A549 (cell line): ENCODE measurements at regions not wholly inside any gene's neighbourhood (a gene's known extent, or its start where the extent isn't known, plus 50 kb on each side); places are given as distances from the start of the nearest gene placed in this dataset.
A peak's percentile ranks its signal among the peaks of the same experiment; 100 is the strongest.

Experiments
- ATAC-seq, 2 experiments: fragments of 200-7000 bp in 1 of 2; fragments of >200 bp in 1 of 2; cut with Nextera tagmentation in 1 of 2; cut with Tn5 transposase in 1 of 2; 3 replicates each; pipeline versions ENCODE4 v1.8.0 to v1.9.1; 2018 to 2020; ENCODE audit warnings: mild to moderate bottlenecking in 1 of 2, moderate library complexity in 1 of 2
- CTCF ChIA-PET: fragments of 300-600 bp; sonication (Branson Sonifier 250); formaldehyde crosslinking; extraction: SDS; loops from one replicate; lab custom pipeline; 2021; ENCODE audit warnings: antibody characterized with exemption, inconsistent platforms; lab: Yijun Ruan, JAX
- POLR2A ChIA-PET: fragments of 350-600 bp; formaldehyde crosslinking; extraction: SDS; loops from one replicate; lab custom pipeline; 2021; ENCODE audit warnings: antibody characterized with exemption, inconsistent platforms; lab: Yijun Ruan, JAX
- DNase-seq, 2 experiments: peaks; one replicate each; pipeline versions ENCODE4 v3.0.0 to v3.0.0-alpha.2; 2011 to 2016; ENCODE audit warnings: low read depth in 1 of 2, low spot score in 1 of 2
- FAIRE-seq: peaks from 2 replicates; lab custom pipeline; 2011; peaks lifted over from hg19 to GRCh38; lab: Jason Lieb, UNC
- H3K27ac ChIP-seq, 2 experiments: fragments of >200 bp; sonication (Bioruptor Twin); formaldehyde crosslinking; 3 replicates each; pipeline ENCODE4 v1.5.1; 2016 to 2017
- H3K4me1 ChIP-seq: fragments of >200 bp; sonication (Bioruptor Twin); formaldehyde crosslinking; 3 replicates; pipeline ENCODE4 v1.6.1; 2016
- H3K4me2 ChIP-seq: fragments of >200 bp; sonication (Bioruptor Twin); formaldehyde crosslinking; 3 replicates; pipeline ENCODE4 v1.6.1; 2016
- H3K4me3 ChIP-seq: fragments of >200 bp; sonication (Bioruptor Twin); formaldehyde crosslinking; 3 replicates; pipeline ENCODE4 v1.5.1; 2016
- H3K9me3 ChIP-seq: fragments of >200 bp; sonication (Bioruptor Twin); formaldehyde crosslinking; 3 replicates; pipeline ENCODE4 v1.6.1; 2016
- CEBPB ChIP-seq, 2 experiments: fragments of >200 bp in 1 of 2; sonication (Bioruptor Twin) in 1 of 2; formaldehyde crosslinking in 1 of 2; IDR thresholded peaks; 2 replicates each; pipeline ENCODE4 v1.6.1; 2012 to 2016
- EHF ChIP-seq: fragments of 250-450 bp; sonication (Bioruptor Pico); IDR thresholded peaks from 2 replicates; pipeline ENCODE4 v1.5.0; 2020; ENCODE audit warnings: mild to moderate bottlenecking
- EHMT2 ChIP-seq: fragments of 200-600 bp; sonication (generic); IDR thresholded peaks from 2 replicates; pipeline ENCODE4 v1.6.1; 2016; ENCODE audit warnings: antibody characterized with exemption, low read depth, mild to moderate bottlenecking, moderate library complexity
- ESRRA ChIP-seq: fragments of 150-350 bp; IDR thresholded peaks from 2 replicates; pipeline ENCODE4 v1.6.1; 2014; ENCODE audit warnings: mild to moderate bottlenecking, low read length, borderline replicate concordance
- FOXS1 ChIP-seq: fragments of 250-450 bp; sonication (Bioruptor Pico); IDR thresholded peaks from 2 replicates; pipeline ENCODE4 v1.5.0; 2020; ENCODE audit warnings: mild to moderate bottlenecking, moderate library complexity
- GATA3 ChIP-seq: IDR thresholded peaks from 2 replicates; pipeline ENCODE4 v1.6.1; 2012; ENCODE audit warnings: borderline replicate concordance
- HDAC2 ChIP-seq: fragments of 200-600 bp; sonication (generic); IDR thresholded peaks from 2 replicates; pipeline ENCODE4 v1.6.1; 2016
- HEYL ChIP-seq: fragments of 250-450 bp; sonication (Bioruptor Pico); IDR thresholded peaks from 2 replicates; pipeline ENCODE4 v1.8.0; 2021; ENCODE audit warnings: mild to moderate bottlenecking, moderate library complexity
- HOXA7 ChIP-seq: fragments of 250-450 bp; sonication (Bioruptor Pico); IDR thresholded peaks from 2 replicates; pipeline ENCODE4 v1.5.0; 2020; ENCODE audit warnings: mild to moderate bottlenecking, moderate library complexity
- JUN ChIP-seq, 2 experiments: fragments of >200 bp; sonication (Bioruptor Twin); formaldehyde crosslinking; IDR thresholded peaks; 2 replicates in 1 of 2; 3 replicates in 1 of 2; pipeline ENCODE4 v1.6.1; 2016 to 2017
- KDM1A ChIP-seq: fragments of 200-600 bp; sonication (generic); IDR thresholded peaks from 2 replicates; pipeline ENCODE4 v1.6.1; 2016; ENCODE audit warnings: low read depth, mild to moderate bottlenecking
- MYC ChIP-seq: IDR thresholded peaks from 2 replicates; pipeline ENCODE4 v1.6.1; 2012; ENCODE audit warnings: mild to moderate bottlenecking, inconsistent platforms, low read length, improper control_type of control experiment, borderline replicate concordance
- NR3C1 ChIP-seq: fragments of >200 bp; sonication (Bioruptor Twin); formaldehyde crosslinking; IDR thresholded peaks from 3 replicates; pipeline ENCODE4 v1.6.1; 2017
- POLR2A ChIP-seq: IDR thresholded peaks from 2 replicates; pipeline ENCODE4 v1.6.1; 2012; ENCODE audit warnings: mild to moderate bottlenecking, low read length
- POLR2AphosphoS2 ChIP-seq: conservative IDR thresholded peaks from 2 replicates; pipeline ENCODE4 v1.6.1; 2012; ENCODE audit warnings: low read length, improper control_type of control experiment, inconsistent platforms
- RAD21 ChIP-seq, 2 experiments: fragments of >200 bp in 1 of 2; sonication (Bioruptor Twin) in 1 of 2; formaldehyde crosslinking in 1 of 2; IDR thresholded peaks in 1 of 2; conservative IDR thresholded peaks in 1 of 2; 2 replicates in 1 of 2; 3 replicates in 1 of 2; pipeline ENCODE4 v1.6.1; 2012 to 2018; ENCODE audit warnings: inconsistent platforms in 1 of 2
- RCOR1 ChIP-seq: fragments of 150-350 bp; IDR thresholded peaks from 2 replicates; pipeline ENCODE4 v1.6.1; 2014; ENCODE audit warnings: antibody characterized with exemption, low read length, low read depth
- SMC3 ChIP-seq: fragments of >200 bp; sonication (Bioruptor Twin); formaldehyde crosslinking; IDR thresholded peaks from 3 replicates; pipeline ENCODE4 v1.6.1; 2018; ENCODE audit warnings: inconsistent platforms
- ZC3H11A ChIP-seq: fragments of 450-650 bp; IDR thresholded peaks from 2 replicates; pipeline ENCODE4 v1.6.1; 2014; ENCODE audit warnings: antibody characterized with exemption, mild to moderate bottlenecking
- ZSCAN20 ChIP-seq: fragments of 250-450 bp; sonication (Bioruptor Pico); IDR thresholded peaks from 2 replicates; pipeline ENCODE4 v1.8.0; 2022; ENCODE audit warnings: mild to moderate bottlenecking, moderate library complexity
- WGBS: methylation state at CpG from one replicate; pipeline ENCODE4 v1.1.6; 2017; ENCODE audit errors: missing lambda C conversion rate; 5-methylcytosine and 5-hydroxymethylcytosine counted together
- TF ChIP-seq, protein P1 (sequence below): IDR thresholded peaks from 2 replicates; pipeline ENCODE4 v1.6.1; 2012
- TF ChIP-seq, protein P2 (sequence below): fragments of 200-600 bp; sonication (generic); IDR thresholded peaks from 2 replicates; pipeline ENCODE4 v1.6.1; 2016; ENCODE audit warnings: antibody characterized with exemption, mild to moderate bottlenecking, moderate library complexity
- TF ChIP-seq, protein P3 (sequence below): fragments of >200 bp; sonication (Bioruptor Twin); formaldehyde crosslinking; IDR thresholded peaks from 2 replicates; pipeline ENCODE4 v1.6.1; 2016
- TF ChIP-seq, protein P4 (sequence below): IDR thresholded peaks from 2 replicates; pipeline ENCODE4 v1.6.1; 2012
- TF ChIP-seq, protein P5 (sequence below): fragments of 450-650 bp; IDR thresholded peaks from 2 replicates; pipeline ENCODE4 v1.6.1; 2014; ENCODE audit warnings: antibody characterized with exemption
- TF ChIP-seq, protein P6 (sequence below): fragments of >200 bp; sonication (Bioruptor Twin); formaldehyde crosslinking; IDR thresholded peaks from 3 replicates; pipeline ENCODE4 v1.5.1; 2016

DNA sequence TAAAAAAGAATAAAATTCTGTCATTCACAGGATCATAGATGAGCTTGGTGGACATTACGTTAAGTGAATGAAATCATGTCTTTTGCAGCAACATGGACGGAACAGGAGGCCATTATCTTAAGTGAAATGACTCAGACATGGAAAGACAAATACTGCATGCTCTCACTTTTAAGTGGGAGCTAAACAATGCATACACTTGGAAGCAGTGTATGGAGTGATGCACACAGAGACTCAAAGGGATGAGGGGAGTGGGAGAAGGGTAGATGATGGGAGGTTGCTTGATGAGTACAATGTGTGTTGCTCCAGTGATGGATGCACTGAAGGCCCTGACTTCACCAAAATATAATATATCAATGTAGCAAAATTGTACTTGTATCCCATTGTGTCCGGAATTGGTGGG, 293.4 kb downstream of the CD109 start:
- ATAC-seq (no peak), FAIRE-seq (no peak), DNase-seq (no peak)
- 36% methylated on average over 3 of the region's 3 CpGs for WGBS
- H3K9me3 ChIP-seq: no peaks in the 10 kb centered on the region
- H3K4me3 ChIP-seq: no peak overlapping the region
- POLR2A ChIA-PET: no interaction called here
- H3K4me1 ChIP-seq: no peaks in the 10 kb centered on the region
- TF ChIP-seq POLR2AphosphoS2: no peak
- TF ChIP-seq, protein P1, sequence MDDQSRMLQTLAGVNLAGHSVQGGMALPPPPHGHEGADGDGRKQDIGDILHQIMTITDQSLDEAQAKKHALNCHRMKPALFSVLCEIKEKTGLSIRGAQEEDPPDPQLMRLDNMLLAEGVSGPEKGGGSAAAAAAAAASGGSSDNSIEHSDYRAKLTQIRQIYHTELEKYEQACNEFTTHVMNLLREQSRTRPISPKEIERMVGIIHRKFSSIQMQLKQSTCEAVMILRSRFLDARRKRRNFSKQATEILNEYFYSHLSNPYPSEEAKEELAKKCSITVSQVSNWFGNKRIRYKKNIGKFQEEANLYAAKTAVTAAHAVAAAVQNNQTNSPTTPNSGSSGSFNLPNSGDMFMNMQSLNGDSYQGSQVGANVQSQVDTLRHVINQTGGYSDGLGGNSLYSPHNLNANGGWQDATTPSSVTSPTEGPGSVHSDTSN: no peak
- TF ChIP-seq, protein P2, sequence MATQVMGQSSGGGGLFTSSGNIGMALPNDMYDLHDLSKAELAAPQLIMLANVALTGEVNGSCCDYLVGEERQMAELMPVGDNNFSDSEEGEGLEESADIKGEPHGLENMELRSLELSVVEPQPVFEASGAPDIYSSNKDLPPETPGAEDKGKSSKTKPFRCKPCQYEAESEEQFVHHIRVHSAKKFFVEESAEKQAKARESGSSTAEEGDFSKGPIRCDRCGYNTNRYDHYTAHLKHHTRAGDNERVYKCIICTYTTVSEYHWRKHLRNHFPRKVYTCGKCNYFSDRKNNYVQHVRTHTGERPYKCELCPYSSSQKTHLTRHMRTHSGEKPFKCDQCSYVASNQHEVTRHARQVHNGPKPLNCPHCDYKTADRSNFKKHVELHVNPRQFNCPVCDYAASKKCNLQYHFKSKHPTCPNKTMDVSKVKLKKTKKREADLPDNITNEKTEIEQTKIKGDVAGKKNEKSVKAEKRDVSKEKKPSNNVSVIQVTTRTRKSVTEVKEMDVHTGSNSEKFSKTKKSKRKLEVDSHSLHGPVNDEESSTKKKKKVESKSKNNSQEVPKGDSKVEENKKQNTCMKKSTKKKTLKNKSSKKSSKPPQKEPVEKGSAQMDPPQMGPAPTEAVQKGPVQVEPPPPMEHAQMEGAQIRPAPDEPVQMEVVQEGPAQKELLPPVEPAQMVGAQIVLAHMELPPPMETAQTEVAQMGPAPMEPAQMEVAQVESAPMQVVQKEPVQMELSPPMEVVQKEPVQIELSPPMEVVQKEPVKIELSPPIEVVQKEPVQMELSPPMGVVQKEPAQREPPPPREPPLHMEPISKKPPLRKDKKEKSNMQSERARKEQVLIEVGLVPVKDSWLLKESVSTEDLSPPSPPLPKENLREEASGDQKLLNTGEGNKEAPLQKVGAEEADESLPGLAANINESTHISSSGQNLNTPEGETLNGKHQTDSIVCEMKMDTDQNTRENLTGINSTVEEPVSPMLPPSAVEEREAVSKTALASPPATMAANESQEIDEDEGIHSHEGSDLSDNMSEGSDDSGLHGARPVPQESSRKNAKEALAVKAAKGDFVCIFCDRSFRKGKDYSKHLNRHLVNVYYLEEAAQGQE: no peak
- no peak for TF ChIP-seq ESRRA
- TF ChIP-seq GATA3: no peak
- TF ChIP-seq, protein P3, sequence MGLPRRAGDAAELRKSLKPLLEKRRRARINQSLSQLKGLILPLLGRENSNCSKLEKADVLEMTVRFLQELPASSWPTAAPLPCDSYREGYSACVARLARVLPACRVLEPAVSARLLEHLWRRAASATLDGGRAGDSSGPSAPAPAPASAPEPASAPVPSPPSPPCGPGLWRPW: no peak
- TF ChIP-seq, protein P4, sequence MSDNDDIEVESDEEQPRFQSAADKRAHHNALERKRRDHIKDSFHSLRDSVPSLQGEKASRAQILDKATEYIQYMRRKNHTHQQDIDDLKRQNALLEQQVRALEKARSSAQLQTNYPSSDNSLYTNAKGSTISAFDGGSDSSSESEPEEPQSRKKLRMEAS: no peak
- TF ChIP-seq HOXA7 (CRISPR knock-in tag): no peak
- no peak for TF ChIP-seq FOXS1 (CRISPR knock-in tag)
- TF ChIP-seq MYC: no peak
- TF ChIP-seq RCOR1: no peak
- TF ChIP-seq EHF: no peak
- TF ChIP-seq CEBPB (IDR thresholded peaks at IDR 0.05): no peak
- no peak for TF ChIP-seq EHMT2
- no peak for TF ChIP-seq HEYL (CRISPR knock-in tag)
- TF ChIP-seq KDM1A: no peak
- TF ChIP-seq, protein P5, sequence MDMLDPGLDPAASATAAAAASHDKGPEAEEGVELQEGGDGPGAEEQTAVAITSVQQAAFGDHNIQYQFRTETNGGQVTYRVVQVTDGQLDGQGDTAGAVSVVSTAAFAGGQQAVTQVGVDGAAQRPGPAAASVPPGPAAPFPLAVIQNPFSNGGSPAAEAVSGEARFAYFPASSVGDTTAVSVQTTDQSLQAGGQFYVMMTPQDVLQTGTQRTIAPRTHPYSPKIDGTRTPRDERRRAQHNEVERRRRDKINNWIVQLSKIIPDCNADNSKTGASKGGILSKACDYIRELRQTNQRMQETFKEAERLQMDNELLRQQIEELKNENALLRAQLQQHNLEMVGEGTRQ: no peak
- TF ChIP-seq, all 56 proteins: peak for 0
- Histone ChIP-seq H3K27ac (no peak overlapping the region), H3K4me2 (no peak overlapping the region)
- CTCF ChIA-PET: no interaction called here

DNA sequence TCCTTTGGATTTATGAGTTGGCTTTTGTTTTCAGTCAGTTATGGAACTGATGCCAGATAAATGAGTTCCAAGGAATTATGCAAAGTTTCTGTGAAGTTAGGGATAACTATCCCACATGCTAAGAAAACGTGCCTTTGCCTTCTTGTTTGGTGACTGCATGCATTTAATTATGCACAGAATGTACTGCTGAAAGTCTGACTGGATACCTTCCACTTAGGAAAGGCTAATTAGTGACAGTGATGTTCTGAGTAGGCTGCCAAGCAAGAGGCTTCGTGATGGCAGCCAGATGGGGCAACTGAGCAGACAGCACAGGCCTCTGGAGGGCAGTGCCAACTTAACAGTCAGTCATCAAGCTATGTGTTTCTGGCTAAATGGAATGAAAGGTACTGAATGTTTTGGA, 289.9 kb downstream of the CD109 start:
- WGBS: 0% methylated on average over 2 of the region's 2 CpGs
- TF ChIP-seq, protein P5: no peak
- TF ChIP-seq RAD21 (conservative IDR thresholded peaks at IDR 0.05 in 1 of 2, IDR thresholded peaks at IDR 0.05 in 1 of 2): peak; percentile 31 to 32; a peak in 3 of 5 replicates
- TF ChIP-seq JUN (IDR thresholded peaks at IDR 0.05): no peak
- TF ChIP-seq NR3C1: no peak
- TF ChIP-seq HDAC2: no peak
- TF ChIP-seq, protein P6, sequence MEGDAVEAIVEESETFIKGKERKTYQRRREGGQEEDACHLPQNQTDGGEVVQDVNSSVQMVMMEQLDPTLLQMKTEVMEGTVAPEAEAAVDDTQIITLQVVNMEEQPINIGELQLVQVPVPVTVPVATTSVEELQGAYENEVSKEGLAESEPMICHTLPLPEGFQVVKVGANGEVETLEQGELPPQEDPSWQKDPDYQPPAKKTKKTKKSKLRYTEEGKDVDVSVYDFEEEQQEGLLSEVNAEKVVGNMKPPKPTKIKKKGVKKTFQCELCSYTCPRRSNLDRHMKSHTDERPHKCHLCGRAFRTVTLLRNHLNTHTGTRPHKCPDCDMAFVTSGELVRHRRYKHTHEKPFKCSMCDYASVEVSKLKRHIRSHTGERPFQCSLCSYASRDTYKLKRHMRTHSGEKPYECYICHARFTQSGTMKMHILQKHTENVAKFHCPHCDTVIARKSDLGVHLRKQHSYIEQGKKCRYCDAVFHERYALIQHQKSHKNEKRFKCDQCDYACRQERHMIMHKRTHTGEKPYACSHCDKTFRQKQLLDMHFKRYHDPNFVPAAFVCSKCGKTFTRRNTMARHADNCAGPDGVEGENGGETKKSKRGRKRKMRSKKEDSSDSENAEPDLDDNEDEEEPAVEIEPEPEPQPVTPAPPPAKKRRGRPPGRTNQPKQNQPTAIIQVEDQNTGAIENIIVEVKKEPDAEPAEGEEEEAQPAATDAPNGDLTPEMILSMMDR: peak; percentile 15; the same call in 1 of the 3 replicates
- no peak for TF ChIP-seq MYC
- TF ChIP-seq, protein P3: no peak
- TF ChIP-seq POLR2A: no peak
- no peak for TF ChIP-seq KDM1A
- TF ChIP-seq ZC3H11A: no peak
- TF ChIP-seq SMC3: peak; percentile 17; the same call in 1 of the 3 replicates
- TF ChIP-seq ZSCAN20: no peak
- FAIRE-seq (no peak), ATAC-seq (peak in 1 of 2 experiments; percentile 54; a peak in 3 of 6 replicates), DNase-seq (peak in 1 of 2 experiments; percentile 24)
- CTCF ChIA-PET: interaction anchor here (0.6 to 1.8 kb wide), 4 partner anchors 14 to 1224 kb away, joined by 3 to 7 read pairs (median 5); no protein-coding TSS in a partner anchor
- no peak overlapping the region for H3K27ac ChIP-seq
- no peaks in the 10 kb centered on the region for H3K4me1 ChIP-seq
- no peaks in the 10 kb centered on the region for H3K9me3 ChIP-seq
- no peak overlapping the region for H3K4me2 ChIP-seq
- POLR2A ChIA-PET: no interaction called here
- H3K4me3 ChIP-seq: no peak overlapping the region
